ENCODE measurements at regions not wholly inside any gene's neighbourhood (a gene's known extent, or its start where the extent isn't known, plus 50 kb on each side); places are given as distances from the start of the nearest gene placed in this dataset.

DNA sequence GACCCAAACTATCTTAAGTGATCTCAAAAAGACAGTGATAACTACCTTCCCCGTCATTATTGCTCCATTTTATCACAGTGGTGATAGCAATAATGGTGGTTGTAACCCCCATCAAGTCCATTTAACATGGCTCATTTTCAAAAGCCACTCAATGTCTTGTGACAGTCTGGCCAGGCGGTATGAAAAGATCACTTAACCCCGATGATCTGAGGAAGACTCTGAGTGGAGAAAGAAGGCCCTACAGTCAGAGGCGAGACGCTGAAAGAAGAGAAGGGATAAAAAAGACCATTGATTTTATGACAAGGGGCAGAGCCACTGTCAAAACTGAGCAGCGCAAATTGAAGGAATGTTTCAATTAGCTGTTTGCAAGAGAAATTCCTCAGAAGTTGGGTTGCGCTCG lies 417.2 kb upstream of the PBX1 start:
- TF ChIP-seq, protein P1, sequence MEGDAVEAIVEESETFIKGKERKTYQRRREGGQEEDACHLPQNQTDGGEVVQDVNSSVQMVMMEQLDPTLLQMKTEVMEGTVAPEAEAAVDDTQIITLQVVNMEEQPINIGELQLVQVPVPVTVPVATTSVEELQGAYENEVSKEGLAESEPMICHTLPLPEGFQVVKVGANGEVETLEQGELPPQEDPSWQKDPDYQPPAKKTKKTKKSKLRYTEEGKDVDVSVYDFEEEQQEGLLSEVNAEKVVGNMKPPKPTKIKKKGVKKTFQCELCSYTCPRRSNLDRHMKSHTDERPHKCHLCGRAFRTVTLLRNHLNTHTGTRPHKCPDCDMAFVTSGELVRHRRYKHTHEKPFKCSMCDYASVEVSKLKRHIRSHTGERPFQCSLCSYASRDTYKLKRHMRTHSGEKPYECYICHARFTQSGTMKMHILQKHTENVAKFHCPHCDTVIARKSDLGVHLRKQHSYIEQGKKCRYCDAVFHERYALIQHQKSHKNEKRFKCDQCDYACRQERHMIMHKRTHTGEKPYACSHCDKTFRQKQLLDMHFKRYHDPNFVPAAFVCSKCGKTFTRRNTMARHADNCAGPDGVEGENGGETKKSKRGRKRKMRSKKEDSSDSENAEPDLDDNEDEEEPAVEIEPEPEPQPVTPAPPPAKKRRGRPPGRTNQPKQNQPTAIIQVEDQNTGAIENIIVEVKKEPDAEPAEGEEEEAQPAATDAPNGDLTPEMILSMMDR (IDR thresholded peaks at IDR 0.05), result no peak
- TF ChIP-seq POLR2AphosphoS5 (IDR thresholded peaks at IDR 0.05), result no peak
